GM20000 (cell line): ENCODE measurements at regions not wholly inside any gene's neighbourhood (a gene's known extent, or its start where the extent isn't known, plus 50 kb on each side); places are given as distances from the start of the nearest gene placed in this dataset.

Experiments
- DNase-seq: peaks from one replicate; pipeline ENCODE4 v3.0.0; 2012; ENCODE audit warnings: low spot score
- TF ChIP-seq, protein P1 (sequence below): IDR thresholded peaks from 2 replicates; pipeline ENCODE4 v1.5.1; 2012; ENCODE audit warnings: mild to moderate bottlenecking, control low read depth; ENCODE audit errors: extremely low read depth, missing control alignments

DNA sequence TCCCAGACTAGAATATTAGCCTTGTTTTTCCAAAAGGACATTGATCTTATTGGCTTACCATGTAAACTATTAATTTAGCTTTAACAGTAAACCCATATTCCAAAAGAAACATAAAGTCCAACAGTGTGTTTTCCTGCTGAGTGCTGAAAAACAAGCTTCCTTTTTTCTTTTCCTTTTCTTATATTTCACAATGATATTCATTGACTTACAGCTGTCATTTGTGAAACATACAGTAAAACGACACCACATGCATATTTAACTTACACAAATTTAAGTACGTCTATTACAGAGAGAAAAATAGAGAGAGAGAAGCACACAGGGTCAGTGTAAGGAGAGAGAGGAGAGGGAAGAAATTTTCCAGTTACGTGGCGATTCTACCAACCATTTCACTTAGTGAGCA is 543.9 kb upstream of the JARID2 start:
- TF ChIP-seq, protein P1, sequence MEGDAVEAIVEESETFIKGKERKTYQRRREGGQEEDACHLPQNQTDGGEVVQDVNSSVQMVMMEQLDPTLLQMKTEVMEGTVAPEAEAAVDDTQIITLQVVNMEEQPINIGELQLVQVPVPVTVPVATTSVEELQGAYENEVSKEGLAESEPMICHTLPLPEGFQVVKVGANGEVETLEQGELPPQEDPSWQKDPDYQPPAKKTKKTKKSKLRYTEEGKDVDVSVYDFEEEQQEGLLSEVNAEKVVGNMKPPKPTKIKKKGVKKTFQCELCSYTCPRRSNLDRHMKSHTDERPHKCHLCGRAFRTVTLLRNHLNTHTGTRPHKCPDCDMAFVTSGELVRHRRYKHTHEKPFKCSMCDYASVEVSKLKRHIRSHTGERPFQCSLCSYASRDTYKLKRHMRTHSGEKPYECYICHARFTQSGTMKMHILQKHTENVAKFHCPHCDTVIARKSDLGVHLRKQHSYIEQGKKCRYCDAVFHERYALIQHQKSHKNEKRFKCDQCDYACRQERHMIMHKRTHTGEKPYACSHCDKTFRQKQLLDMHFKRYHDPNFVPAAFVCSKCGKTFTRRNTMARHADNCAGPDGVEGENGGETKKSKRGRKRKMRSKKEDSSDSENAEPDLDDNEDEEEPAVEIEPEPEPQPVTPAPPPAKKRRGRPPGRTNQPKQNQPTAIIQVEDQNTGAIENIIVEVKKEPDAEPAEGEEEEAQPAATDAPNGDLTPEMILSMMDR: no peak
- DNase-seq: no peak

GRCh38 chr6:14702678-14703077 is 543.2 kb upstream of the JARID2 start:
- no peak for DNase-seq
- TF ChIP-seq, protein P1: no peak

DNA sequence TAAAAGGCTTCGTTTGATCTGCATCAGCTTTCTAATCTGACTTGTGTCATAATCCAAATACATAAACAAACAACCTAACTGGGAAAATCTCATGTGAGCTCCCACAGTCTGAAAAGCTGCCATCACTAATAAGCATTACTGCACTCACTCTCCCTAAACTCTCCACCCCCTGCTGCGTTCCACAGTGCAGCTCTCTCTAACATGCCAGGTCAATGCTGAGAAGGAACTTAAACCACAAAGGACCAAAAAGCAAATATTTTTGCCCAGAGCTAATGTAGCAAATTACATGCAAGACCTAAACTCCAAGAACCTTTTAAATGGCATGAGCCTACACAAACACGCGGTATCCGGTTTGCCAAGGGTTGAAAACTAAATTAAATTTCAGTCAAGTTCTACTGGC is 542.3 kb upstream of the JARID2 start:
- TF ChIP-seq, protein P1: no peak

GRCh38 chr6:14704383-14705271 is 541.2 kb upstream of the JARID2 start:
- no peak for DNase-seq
- TF ChIP-seq, protein P1: no peak

More for the DNA sequence above, 542.3 kb upstream of the JARID2 start:
- DNase-seq: no peak

DNA sequence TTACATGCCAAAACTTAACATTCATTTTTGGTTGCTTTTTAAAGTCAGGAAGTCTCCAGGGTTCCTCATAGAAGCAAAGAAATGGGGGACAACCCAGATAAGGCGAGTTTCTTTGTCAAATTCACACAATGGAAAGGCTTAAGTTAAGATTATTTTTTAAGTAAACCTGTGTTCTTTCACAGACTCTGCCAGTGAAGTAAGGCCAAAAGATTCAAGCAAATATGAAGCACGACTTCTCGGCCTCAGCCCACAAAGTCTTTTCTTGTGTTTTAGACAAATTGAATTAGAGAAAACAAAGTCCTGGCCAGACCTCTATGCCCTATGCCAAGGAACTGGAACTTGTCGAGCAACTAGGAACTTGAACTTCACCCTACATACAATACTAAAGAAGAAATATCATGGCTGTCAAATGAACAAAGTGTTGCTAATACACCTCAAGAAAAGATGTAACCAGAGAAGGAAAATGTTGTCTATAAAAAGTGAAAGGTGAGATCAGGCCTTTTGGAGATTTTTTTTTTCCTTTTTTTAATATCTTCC is 540.0 kb upstream of the JARID2 start:
- no peak for DNase-seq
- TF ChIP-seq, protein P1: no peak

GRCh38 chr6:14706378-14706929 is 539.4 kb upstream of the JARID2 start:
- TF ChIP-seq, protein P1: no peak
- DNase-seq: no peak

- TF ChIP-seq, protein P1: no peak
- DNase-seq: no peak
Measured at GRCh38 chr6:14707276-14707675, 538.6 kb upstream of the JARID2 start.
